ENCODE measurements at regions not wholly inside any gene's neighbourhood (a gene's known extent, or its start where the extent isn't known, plus 50 kb on each side); places are given as distances from the start of the nearest gene placed in this dataset.

GRCh38 chrX:99795495-99795894 lies 614.6 kb downstream of the PCDH19 start:
- DNase-seq: no peak
- Mint-ChIP-seq H3K4me1 (ENCODE audit: low read depth, unreplicated experiment) (no peaks in the 10 kb centered on the region), H3K36me3 (ENCODE audit: insufficient read depth, unreplicated experiment) (no peaks in the 10 kb centered on the region), H3K27ac (ENCODE audit: unreplicated experiment) (no peak overlapping the region), H3K9me3 (ENCODE audit: unreplicated experiment) (no peaks in the 10 kb centered on the region), H3K4me3 (ENCODE audit: unreplicated experiment) (no peak overlapping the region), H3K27me3 (ENCODE audit: insufficient read depth, unreplicated experiment) (no peaks in the 10 kb centered on the region)
- no peaks in the 10 kb centered on the region for H3K27me3 ChIP-seq (replicated peaks; ENCODE audit: control insufficient read depth, insufficient read depth, low read length)
- BruUV-seq (replicated peaks): no TSS peak
- intact Hi-C loops (cut with micrococcal nuclease; ENCODE audit: unreplicated experiment): no loop called here
- ChIA-PET CTCF (no interaction called here), POLR2A (no interaction called here)
- no peaks in the 10 kb centered on the region for H3K36me3 ChIP-seq (ENCODE audit: control insufficient read depth, insufficient read depth, low read length)
- no peak overlapping the region for H3K4me3 ChIP-seq (ENCODE audit: low read depth, low read length)
- H3K9me3 ChIP-seq: no peaks in the 10 kb centered on the region
- TF ChIP-seq CTCF (IDR thresholded peaks at IDR 0.05; ENCODE audit: insufficient read depth in 1 of 2, low read depth in 1 of 2, low read length in 1 of 2, severe bottlenecking in 1 of 2, unreplicated experiment in 1 of 2): no peak
- H3K4me1 ChIP-seq: no peaks in the 10 kb centered on the region

GRCh38 chrX:99782516-99783040 lies 627.5 kb downstream of the PCDH19 start:
- H3K4me3 ChIP-seq (ENCODE audit: low read depth, low read length): no peak overlapping the region
- no peaks in the 10 kb centered on the region for H3K27me3 Mint-ChIP-seq (ENCODE audit: insufficient read depth, unreplicated experiment)
- H3K36me3 Mint-ChIP-seq (ENCODE audit: insufficient read depth, unreplicated experiment): no peaks in the 10 kb centered on the region
- H3K4me3 Mint-ChIP-seq (ENCODE audit: unreplicated experiment): no peak overlapping the region
- H3K9me3 Mint-ChIP-seq (ENCODE audit: unreplicated experiment): no peaks in the 10 kb centered on the region
- H3K4me1 Mint-ChIP-seq (ENCODE audit: low read depth, unreplicated experiment): no peaks in the 10 kb centered on the region
- BruUV-seq (replicated peaks): no TSS peak
- H3K36me3 ChIP-seq (ENCODE audit: control insufficient read depth, insufficient read depth, low read length): no peaks in the 10 kb centered on the region
- no peak overlapping the region for H3K27ac Mint-ChIP-seq (ENCODE audit: unreplicated experiment)
- ChIA-PET CTCF (interaction anchor here (0.5 kb wide), 1 partner anchor 52 kb away, joined by 4 read pairs; no protein-coding TSS in a partner anchor), POLR2A (no interaction called here)
- DNase-seq: no peak
- intact Hi-C loops (cut with micrococcal nuclease; ENCODE audit: unreplicated experiment): no loop called here
- TF ChIP-seq CTCF (IDR thresholded peaks at IDR 0.05; ENCODE audit: insufficient read depth in 1 of 2, low read depth in 1 of 2, low read length in 1 of 2, severe bottlenecking in 1 of 2, unreplicated experiment in 1 of 2): no peak
- H3K27me3 ChIP-seq (replicated peaks; ENCODE audit: control insufficient read depth, insufficient read depth, low read length): no peaks in the 10 kb centered on the region
- no peaks in the 10 kb centered on the region for H3K4me1 ChIP-seq
- H3K9me3 ChIP-seq: no peaks in the 10 kb centered on the region

- DNase-seq: no peak
- intact Hi-C loops (cut with micrococcal nuclease; ENCODE audit: unreplicated experiment): no loop called here
- H3K27me3 ChIP-seq (replicated peaks; ENCODE audit: control insufficient read depth, insufficient read depth, low read length): no peaks in the 10 kb centered on the region
- H3K9me3 ChIP-seq: no peaks in the 10 kb centered on the region
- TF ChIP-seq CTCF (IDR thresholded peaks at IDR 0.05; ENCODE audit: insufficient read depth in 1 of 2, low read depth in 1 of 2, low read length in 1 of 2, severe bottlenecking in 1 of 2, unreplicated experiment in 1 of 2): no peak
- ChIA-PET CTCF (no interaction called here), POLR2A (no interaction called here)
- H3K36me3 ChIP-seq (ENCODE audit: control insufficient read depth, insufficient read depth, low read length): no peaks in the 10 kb centered on the region
- Mint-ChIP-seq H3K4me3 (ENCODE audit: unreplicated experiment) (no peak overlapping the region), H3K36me3 (ENCODE audit: insufficient read depth, unreplicated experiment) (no peaks in the 10 kb centered on the region), H3K27ac (ENCODE audit: unreplicated experiment) (no peak overlapping the region), H3K27me3 (ENCODE audit: insufficient read depth, unreplicated experiment) (peaks cover 2% of the 10 kb centered on the region), H3K4me1 (ENCODE audit: low read depth, unreplicated experiment) (no peaks in the 10 kb centered on the region), H3K9me3 (ENCODE audit: unreplicated experiment) (no peaks in the 10 kb centered on the region)
- H3K4me3 ChIP-seq (ENCODE audit: low read depth, low read length): no peak overlapping the region
- BruUV-seq (replicated peaks): no TSS peak
- no peaks in the 10 kb centered on the region for H3K4me1 ChIP-seq
Measured at GRCh38 chrX:99777912-99778311, 632.2 kb downstream of the PCDH19 start.
